B cell (primary cell): ENCODE measurements at regions not wholly inside any gene's neighbourhood (a gene's known extent, or its start where the extent isn't known, plus 50 kb on each side); places are given as distances from the start of the nearest gene placed in this dataset.

Experiments used
- EZH2 ChIP-seq: IDR thresholded peaks from 2 replicates; pipeline ENCODE4 v1.6.1; 2012; ENCODE audit warnings: borderline replicate concordance, low read depth, mild to moderate bottlenecking, moderate library complexity, low read length; ENCODE audit not compliant: insufficient read depth, poor library complexity, severe bottlenecking
- TF ChIP-seq, protein P1 (sequence below): fragments of 200-600 bp; IDR thresholded peaks from one replicate; pipeline ENCODE4 v1.8.0; 2022; ENCODE audit warnings: antibody characterized with exemption, mild to moderate bottlenecking

DNA sequence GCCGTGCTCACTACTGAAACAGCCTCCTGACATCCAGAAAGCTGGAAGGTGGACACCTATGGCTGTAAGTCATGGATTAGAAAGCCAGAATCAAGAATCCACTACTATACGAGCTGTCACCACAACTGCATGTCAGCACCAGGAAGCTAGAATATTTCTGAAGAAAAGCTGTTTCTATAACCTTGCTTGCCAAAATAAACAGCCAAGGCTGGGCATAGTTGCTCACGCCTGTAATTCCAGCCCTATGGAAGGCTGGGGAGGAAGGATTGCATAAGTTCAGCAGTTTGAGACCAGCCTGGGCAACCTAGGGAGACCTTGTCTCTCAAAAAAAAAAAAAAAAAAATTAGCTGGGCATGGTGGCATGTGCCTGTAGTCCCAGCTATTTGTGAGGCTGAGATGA, 96.3 kb upstream of the GAREM1 start:
- TF ChIP-seq, protein P1, sequence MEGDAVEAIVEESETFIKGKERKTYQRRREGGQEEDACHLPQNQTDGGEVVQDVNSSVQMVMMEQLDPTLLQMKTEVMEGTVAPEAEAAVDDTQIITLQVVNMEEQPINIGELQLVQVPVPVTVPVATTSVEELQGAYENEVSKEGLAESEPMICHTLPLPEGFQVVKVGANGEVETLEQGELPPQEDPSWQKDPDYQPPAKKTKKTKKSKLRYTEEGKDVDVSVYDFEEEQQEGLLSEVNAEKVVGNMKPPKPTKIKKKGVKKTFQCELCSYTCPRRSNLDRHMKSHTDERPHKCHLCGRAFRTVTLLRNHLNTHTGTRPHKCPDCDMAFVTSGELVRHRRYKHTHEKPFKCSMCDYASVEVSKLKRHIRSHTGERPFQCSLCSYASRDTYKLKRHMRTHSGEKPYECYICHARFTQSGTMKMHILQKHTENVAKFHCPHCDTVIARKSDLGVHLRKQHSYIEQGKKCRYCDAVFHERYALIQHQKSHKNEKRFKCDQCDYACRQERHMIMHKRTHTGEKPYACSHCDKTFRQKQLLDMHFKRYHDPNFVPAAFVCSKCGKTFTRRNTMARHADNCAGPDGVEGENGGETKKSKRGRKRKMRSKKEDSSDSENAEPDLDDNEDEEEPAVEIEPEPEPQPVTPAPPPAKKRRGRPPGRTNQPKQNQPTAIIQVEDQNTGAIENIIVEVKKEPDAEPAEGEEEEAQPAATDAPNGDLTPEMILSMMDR: no peak
- no peak for TF ChIP-seq EZH2
